HEK293 (cell line): ENCODE measurements at regions not wholly inside any gene's neighbourhood (a gene's known extent, or its start where the extent isn't known, plus 50 kb on each side); places are given as distances from the start of the nearest gene placed in this dataset.

Experiments
- CTCF ChIA-PET: fragments of 350-600 bp; formaldehyde crosslinking; extraction: SDS; loops from one replicate; lab custom pipeline; 2021; ENCODE audit warnings: antibody characterized with exemption; lab: Yijun Ruan, JAX
- POLR2A ChIA-PET: fragments of 300-600 bp; formaldehyde crosslinking; extraction: SDS; loops from one replicate; lab custom pipeline; 2020; ENCODE audit warnings: antibody characterized with exemption, inconsistent platforms; lab: Yijun Ruan, JAX
- H3K27ac ChIP-seq: fragments of 200-500 bp; sonication (Bioruptor generic); 2 replicates; pipeline ENCODE4 v1.5.1; 2014; ENCODE audit warnings: low read depth, low read length, control low read depth, inconsistent platforms; ENCODE audit errors: extremely low read depth
- H3K36me3 ChIP-seq, 2 experiments: fragments of 200-500 bp in 1 of 2; sonication (Bioruptor generic) in 1 of 2; 1 replicate in 1 of 2; 2 replicates in 1 of 2; pipeline ENCODE4 v1.5.1; 2014 to 2017; ENCODE audit warnings: inconsistent platforms in 2 of 2, low read length in 2 of 2; ENCODE audit not compliant: control insufficient read depth in 2 of 2, insufficient read depth in 1 of 2
- H3K4me1 ChIP-seq: fragments of 200-500 bp; sonication (Bioruptor generic); 2 replicates; pipeline ENCODE4 v1.5.1; 2014; ENCODE audit warnings: mild to moderate bottlenecking, low read length, inconsistent platforms; ENCODE audit not compliant: control insufficient read depth, insufficient read depth
- H3K4me3 ChIP-seq: 2 replicates; pipeline ENCODE4 v1.5.1; 2011; ENCODE audit warnings: low read depth, mild to moderate bottlenecking, control low read depth, low read length, moderate library complexity
- H3K9me3 ChIP-seq: fragments of 200-500 bp; sonication (Bioruptor generic); 2 replicates; pipeline ENCODE4 v1.5.1; 2014; ENCODE audit warnings: low read depth, low read length, inconsistent platforms; ENCODE audit not compliant: control insufficient read depth, insufficient read depth
- KLF17 ChIP-seq: fragments of 450-650 bp; formaldehyde crosslinking; IDR thresholded peaks from 2 replicates; pipeline ENCODE4 v1.5.1; 2016; ENCODE audit warnings: missing biosample characterization, missing genetic modification characterization
- PRDM2 ChIP-seq: fragments of 450-650 bp; formaldehyde crosslinking; IDR thresholded peaks from 2 replicates; pipeline ENCODE4 v1.5.1; 2016; ENCODE audit warnings: missing biosample characterization, missing genetic modification characterization, borderline replicate concordance
- PRDM6 ChIP-seq: fragments of 450-650 bp; formaldehyde crosslinking; IDR thresholded peaks from 2 replicates; pipeline ENCODE4 v1.5.1; 2017; ENCODE audit warnings: missing biosample characterization, missing genetic modification characterization
- SCRT2 ChIP-seq: fragments of 450-650 bp; formaldehyde crosslinking; IDR thresholded peaks from 2 replicates; pipeline ENCODE4 v1.5.1; 2016; ENCODE audit warnings: missing biosample characterization, missing genetic modification characterization
- ZBTB10 ChIP-seq: fragments of 450-650 bp; formaldehyde crosslinking; IDR thresholded peaks from 2 replicates; pipeline ENCODE4 v1.5.1; 2016; ENCODE audit warnings: missing biosample characterization, missing genetic modification characterization
- ZNF112 ChIP-seq: fragments of 450-650 bp; formaldehyde crosslinking; IDR thresholded peaks from 2 replicates; pipeline ENCODE4 v1.5.0; 2017; ENCODE audit warnings: missing biosample characterization, missing genetic modification characterization
- ZNF146 ChIP-seq: fragments of 450-650 bp; formaldehyde crosslinking; IDR thresholded peaks from 2 replicates; pipeline ENCODE4 v1.5.1; 2016; ENCODE audit warnings: missing biosample characterization, missing genetic modification characterization
- ZNF266 ChIP-seq: fragments of 450-650 bp; formaldehyde crosslinking; IDR thresholded peaks from 2 replicates; pipeline ENCODE4 v1.5.1; 2016; ENCODE audit warnings: missing biosample characterization, missing genetic modification characterization, low read depth
- ZNF513 ChIP-seq: fragments of 450-650 bp; IDR thresholded peaks from 2 replicates; pipeline ENCODE4 v1.5.1; 2018; ENCODE audit warnings: missing biosample characterization, missing genetic modification characterization
- ZNF558 ChIP-seq: fragments of 450-650 bp; formaldehyde crosslinking; IDR thresholded peaks from 2 replicates; pipeline ENCODE4 v1.5.1; 2016; ENCODE audit warnings: missing biosample characterization, missing genetic modification characterization
- ZNF560 ChIP-seq: fragments of 450-650 bp; formaldehyde crosslinking; IDR thresholded peaks from 2 replicates; pipeline ENCODE4 v1.5.1; 2017; ENCODE audit warnings: missing biosample characterization, missing genetic modification characterization, borderline replicate concordance
- ZNF623 ChIP-seq: fragments of 450-650 bp; formaldehyde crosslinking; IDR thresholded peaks from 2 replicates; pipeline ENCODE4 v1.5.1; 2016; ENCODE audit warnings: missing biosample characterization, missing genetic modification characterization
- ZNF645 ChIP-seq: fragments of 450-650 bp; formaldehyde crosslinking; IDR thresholded peaks from 2 replicates; pipeline ENCODE4; 2016; ENCODE audit warnings: missing biosample characterization, missing genetic modification characterization
- ZNF692 ChIP-seq: fragments of 450-650 bp; formaldehyde crosslinking; IDR thresholded peaks from 2 replicates; pipeline ENCODE4 v1.5.1; 2016; ENCODE audit warnings: missing biosample characterization, missing genetic modification characterization
- ZNF701 ChIP-seq: fragments of 450-650 bp; formaldehyde crosslinking; IDR thresholded peaks from 2 replicates; pipeline ENCODE4 v1.5.1; 2016; ENCODE audit warnings: missing biosample characterization, missing genetic modification characterization
- ZNF707 ChIP-seq: fragments of 450-650 bp; formaldehyde crosslinking; IDR thresholded peaks from 2 replicates; pipeline ENCODE4 v1.5.1; 2016; ENCODE audit warnings: missing biosample characterization, missing genetic modification characterization
- ZNF785 ChIP-seq: fragments of 450-650 bp; formaldehyde crosslinking; IDR thresholded peaks from 2 replicates; pipeline ENCODE4 v1.5.1; 2016; ENCODE audit warnings: missing biosample characterization, missing genetic modification characterization
- ZXDB ChIP-seq: fragments of 450-650 bp; formaldehyde crosslinking; IDR thresholded peaks from 2 replicates; pipeline ENCODE4 v1.5.1; 2016; ENCODE audit warnings: missing biosample characterization, missing genetic modification characterization

- Histone ChIP-seq H3K36me3 (no peaks in the 10 kb centered on the region), H3K27ac (no peak overlapping the region), H3K4me1 (no peaks in the 10 kb centered on the region), H3K9me3 (no peaks in the 10 kb centered on the region), H3K4me3 (no peak overlapping the region)
- TF ChIP-seq SCRT2 (tag by site-specific recombination) (no peak), ZNF146 (tag by site-specific recombination) (no peak), ZNF112 (tag by site-specific recombination) (no peak), ZXDB (tag by site-specific recombination) (no peak), PRDM6 (tag by site-specific recombination) (no peak), KLF17 (tag by site-specific recombination) (no peak)
- ChIA-PET POLR2A (no interaction called here), CTCF (no interaction called here)
These were observed 202.7 kb downstream of the BCL11A start for GRCh38 chr2:60350791-60351190.

- no peak overlapping the region for H3K27ac ChIP-seq
- ChIA-PET POLR2A (no interaction called here), CTCF (interaction anchor here (0.9 kb wide), 1 partner anchor 202 kb away, joined by 3 read pairs; no protein-coding TSS in a partner anchor)
- no peaks in the 10 kb centered on the region for H3K4me1 ChIP-seq
- no peak overlapping the region for H3K4me3 ChIP-seq
- H3K36me3 ChIP-seq: no peaks in the 10 kb centered on the region
- H3K9me3 ChIP-seq: no peaks in the 10 kb centered on the region
- no peak for TF ChIP-seq ZNF623 (tag by site-specific recombination)
- TF ChIP-seq ZNF785: no peak
- TF ChIP-seq ZNF645 (tag by site-specific recombination): no peak
- TF ChIP-seq ZNF707: no peak
- TF ChIP-seq ZNF692: no peak
- TF ChIP-seq ZNF701: no peak
- no peak for TF ChIP-seq ZBTB10 (tag by site-specific recombination)
- TF ChIP-seq ZNF513: no peak
- no peak for TF ChIP-seq ZNF266
- TF ChIP-seq PRDM2 (tag by site-specific recombination): no peak
- no peak for TF ChIP-seq ZNF558 (tag by site-specific recombination)
- no peak for TF ChIP-seq ZNF560
These were observed 205.7 kb downstream of the BCL11A start for GRCh38 chr2:60347781-60348180.
